SK-N-SH treated with all-trans-retinoic acid at 6 μM for 48 hours (cell line): ENCODE measurements at regions not wholly inside any gene's neighbourhood (a gene's known extent, or its start where the extent isn't known, plus 50 kb on each side); places are given as distances from the start of the nearest gene placed in this dataset.

Experiments used
- ARNTL ChIP-seq: fragments of 450-650 bp; formaldehyde crosslinking; IDR thresholded peaks from 2 replicates; pipeline ENCODE4 v1.5.0; 2020; ENCODE audit warnings: low read depth, mild to moderate bottlenecking, moderate library complexity, borderline replicate concordance
- GLIS3 ChIP-seq: fragments of 250-450 bp; sonication (Bioruptor Pico); IDR thresholded peaks from 2 replicates; pipeline ENCODE4 v1.5.0; 2020; ENCODE audit warnings: mild to moderate bottlenecking, moderate library complexity
- ISL1 ChIP-seq: fragments of 250-450 bp; sonication (Bioruptor Pico); IDR thresholded peaks from 2 replicates; pipeline ENCODE4 v2.1.2; 2022; ENCODE audit warnings: mild to moderate bottlenecking, moderate library complexity
- OSR1 ChIP-seq: fragments of 250-450 bp; sonication (Bioruptor Pico); IDR thresholded peaks from 2 replicates; pipeline ENCODE4 v1.8.0; 2022; ENCODE audit warnings: moderate library complexity, mild to moderate bottlenecking, inconsistent platforms
- PPARA ChIP-seq: fragments of 250-450 bp; sonication (Bioruptor Pico); IDR thresholded peaks from 2 replicates; pipeline ENCODE4 v1.5.0; 2020; ENCODE audit warnings: mild to moderate bottlenecking, borderline replicate concordance
- RARB ChIP-seq: fragments of 250-450 bp; sonication (Bioruptor Pico); IDR thresholded peaks from 2 replicates; pipeline ENCODE4 v1.8.0; 2021; ENCODE audit warnings: mild to moderate bottlenecking, moderate library complexity
- ZC3H10 ChIP-seq: fragments of 250-450 bp; sonication (Bioruptor Pico); IDR thresholded peaks from 2 replicates; pipeline ENCODE4 v1.5.1; 2021; ENCODE audit warnings: mild to moderate bottlenecking, moderate library complexity
- ZFP3 ChIP-seq: fragments of 250-450 bp; sonication (Bioruptor Pico); IDR thresholded peaks from 2 replicates; pipeline ENCODE4 v1.5.0; 2020; ENCODE audit warnings: mild to moderate bottlenecking, moderate library complexity
- ZNF8 ChIP-seq: fragments of 450-650 bp; formaldehyde crosslinking; IDR thresholded peaks from 2 replicates; pipeline ENCODE4 v1.5.0; 2020; ENCODE audit warnings: mild to moderate bottlenecking, moderate library complexity
- TF ChIP-seq, protein P1 (sequence below): fragments of 250-450 bp; sonication (Bioruptor Pico); IDR thresholded peaks from 2 replicates; pipeline ENCODE4 v1.8.0; 2020; ENCODE audit warnings: mild to moderate bottlenecking, moderate library complexity, borderline replicate concordance
- TF ChIP-seq, protein P2 (sequence below): fragments of 250-450 bp; sonication (Bioruptor Pico); IDR thresholded peaks from 2 replicates; pipeline ENCODE4 v1.5.1; 2020; ENCODE audit warnings: low read depth, mild to moderate bottlenecking, moderate library complexity
- TF ChIP-seq, protein P3 (sequence below): fragments of 250-450 bp; sonication (Bioruptor Pico); IDR thresholded peaks from 2 replicates; pipeline ENCODE4 v1.8.0; 2021; ENCODE audit warnings: low read depth, mild to moderate bottlenecking, moderate library complexity, borderline replicate concordance

DNA sequence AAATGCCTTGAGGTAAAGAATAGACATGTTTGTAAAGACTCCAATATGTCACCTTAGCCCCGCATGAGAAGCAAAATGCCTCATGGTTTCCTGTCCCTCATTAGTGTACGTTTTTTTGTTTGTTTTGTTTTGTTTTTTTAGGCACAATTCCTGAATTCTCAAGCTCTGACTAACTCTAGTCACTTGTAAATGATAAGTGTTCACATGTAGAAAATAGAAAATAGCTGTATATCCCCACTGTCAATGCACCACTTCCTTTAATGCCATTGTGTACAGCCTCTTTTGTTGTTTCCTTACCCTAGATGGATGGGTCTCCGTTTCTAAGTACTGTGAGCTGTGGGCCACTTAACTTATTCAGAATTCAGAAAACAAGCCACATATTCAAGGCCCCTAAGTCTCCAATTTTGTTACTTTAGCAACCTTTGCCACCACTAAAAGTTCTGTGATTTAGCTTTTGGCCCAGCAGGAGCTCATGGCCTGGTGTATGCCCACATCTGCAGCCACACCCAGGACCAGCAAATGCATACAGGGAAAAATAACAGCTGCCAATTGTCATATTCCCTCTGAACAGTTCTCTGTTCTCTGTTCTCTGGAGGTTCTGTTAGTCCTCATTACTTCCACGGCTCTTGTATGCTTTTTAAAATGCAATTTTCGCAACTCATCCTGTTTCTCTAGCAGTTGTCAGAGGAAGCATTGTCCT, 655.5 kb downstream of the GBE1 start:
- TF ChIP-seq ZNF8 (CRISPR knock-in tag): no peak
- TF ChIP-seq, protein P1, sequence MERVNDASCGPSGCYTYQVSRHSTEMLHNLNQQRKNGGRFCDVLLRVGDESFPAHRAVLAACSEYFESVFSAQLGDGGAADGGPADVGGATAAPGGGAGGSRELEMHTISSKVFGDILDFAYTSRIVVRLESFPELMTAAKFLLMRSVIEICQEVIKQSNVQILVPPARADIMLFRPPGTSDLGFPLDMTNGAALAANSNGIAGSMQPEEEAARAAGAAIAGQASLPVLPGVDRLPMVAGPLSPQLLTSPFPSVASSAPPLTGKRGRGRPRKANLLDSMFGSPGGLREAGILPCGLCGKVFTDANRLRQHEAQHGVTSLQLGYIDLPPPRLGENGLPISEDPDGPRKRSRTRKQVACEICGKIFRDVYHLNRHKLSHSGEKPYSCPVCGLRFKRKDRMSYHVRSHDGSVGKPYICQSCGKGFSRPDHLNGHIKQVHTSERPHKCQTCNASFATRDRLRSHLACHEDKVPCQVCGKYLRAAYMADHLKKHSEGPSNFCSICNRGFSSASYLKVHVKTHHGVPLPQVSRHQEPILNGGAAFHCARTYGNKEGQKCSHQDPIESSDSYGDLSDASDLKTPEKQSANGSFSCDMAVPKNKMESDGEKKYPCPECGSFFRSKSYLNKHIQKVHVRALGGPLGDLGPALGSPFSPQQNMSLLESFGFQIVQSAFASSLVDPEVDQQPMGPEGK (CRISPR knock-in tag): no peak
- no peak for TF ChIP-seq PPARA (CRISPR knock-in tag)
- no peak for TF ChIP-seq RARB
- TF ChIP-seq ARNTL: no peak
- no peak for TF ChIP-seq GLIS3 (CRISPR knock-in tag)
- no peak for TF ChIP-seq OSR1 (CRISPR knock-in tag)
- no peak for TF ChIP-seq ZFP3 (CRISPR knock-in tag)
- TF ChIP-seq, protein P2, sequence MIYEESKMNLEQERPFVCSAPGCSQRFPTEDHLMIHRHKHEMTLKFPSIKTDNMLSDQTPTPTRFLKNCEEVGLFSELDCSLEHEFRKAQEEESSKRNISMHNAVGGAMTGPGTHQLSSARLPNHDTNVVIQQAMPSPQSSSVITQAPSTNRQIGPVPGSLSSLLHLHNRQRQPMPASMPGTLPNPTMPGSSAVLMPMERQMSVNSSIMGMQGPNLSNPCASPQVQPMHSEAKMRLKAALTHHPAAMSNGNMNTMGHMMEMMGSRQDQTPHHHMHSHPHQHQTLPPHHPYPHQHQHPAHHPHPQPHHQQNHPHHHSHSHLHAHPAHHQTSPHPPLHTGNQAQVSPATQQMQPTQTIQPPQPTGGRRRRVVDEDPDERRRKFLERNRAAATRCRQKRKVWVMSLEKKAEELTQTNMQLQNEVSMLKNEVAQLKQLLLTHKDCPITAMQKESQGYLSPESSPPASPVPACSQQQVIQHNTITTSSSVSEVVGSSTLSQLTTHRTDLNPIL: no peak
- no peak for TF ChIP-seq ISL1 (CRISPR knock-in tag)
- TF ChIP-seq, protein P3, sequence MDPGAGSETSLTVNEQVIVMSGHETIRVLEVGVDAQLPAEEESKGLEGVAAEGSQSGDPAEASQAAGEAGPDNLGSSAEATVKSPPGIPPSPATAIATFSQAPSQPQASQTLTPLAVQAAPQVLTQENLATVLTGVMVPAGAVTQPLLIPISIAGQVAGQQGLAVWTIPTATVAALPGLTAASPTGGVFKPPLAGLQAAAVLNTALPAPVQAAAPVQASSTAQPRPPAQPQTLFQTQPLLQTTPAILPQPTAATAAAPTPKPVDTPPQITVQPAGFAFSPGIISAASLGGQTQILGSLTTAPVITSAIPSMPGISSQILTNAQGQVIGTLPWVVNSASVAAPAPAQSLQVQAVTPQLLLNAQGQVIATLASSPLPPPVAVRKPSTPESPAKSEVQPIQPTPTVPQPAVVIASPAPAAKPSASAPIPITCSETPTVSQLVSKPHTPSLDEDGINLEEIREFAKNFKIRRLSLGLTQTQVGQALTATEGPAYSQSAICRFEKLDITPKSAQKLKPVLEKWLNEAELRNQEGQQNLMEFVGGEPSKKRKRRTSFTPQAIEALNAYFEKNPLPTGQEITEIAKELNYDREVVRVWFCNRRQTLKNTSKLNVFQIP (CRISPR knock-in tag): no peak
- no peak for TF ChIP-seq ZC3H10 (CRISPR knock-in tag)
